Fibroblast of lung (primary cell): ENCODE measurements at regions not wholly inside any gene's neighbourhood (a gene's known extent, or its start where the extent isn't known, plus 50 kb on each side); places are given as distances from the start of the nearest gene placed in this dataset.

Experiments used
- CTCF ChIP-seq, 2 donors: IDR thresholded peaks in 1 of 2; conservative IDR thresholded peaks in 1 of 2; 1 replicate in 1 of 2; 2 replicates in 1 of 2; pipeline ENCODE4 v1.5.1; 2011 to 2012; ENCODE audit warnings: low read length in 2 of 2, control low read depth in 1 of 2, inconsistent platforms in 1 of 2, low read depth in 1 of 2, mild to moderate bottlenecking in 1 of 2
- EZH2 ChIP-seq: IDR thresholded peaks from 2 replicates; pipeline ENCODE4 v1.5.1; 2012; ENCODE audit warnings: low read length, control low read depth, mild to moderate bottlenecking; ENCODE audit errors: missing control alignments

GRCh38 chr13:26819046-26819445 lies 58.5 kb upstream of the GPR12 start:
- TF ChIP-seq CTCF (conservative IDR thresholded peaks at IDR 0.05 in 1 of 2, IDR thresholded peaks at IDR 0.05 in 1 of 2; ENCODE audit: low read depth in 1 of 2, low read length in 2 of 2) (no peak), EZH2 (no peak)
